NCI-H1694 (cell line): ENCODE measurements at regions not wholly inside any gene's neighbourhood (a gene's known extent, or its start where the extent isn't known, plus 50 kb on each side); places are given as distances from the start of the nearest gene placed in this dataset.

Experiments used
- DNase-seq: peaks from one replicate; lab custom pipeline; 2025; lab: John Stamatoyannopoulos, UW

GRCh38 chr9:81118416-81118815 lies 570.9 kb downstream of the TLE1 start:
- no peak for DNase-seq

GRCh38 chr9:81116340-81117137 lies 572.8 kb downstream of the TLE1 start:
- no peak for DNase-seq

- DNase-seq: no peak
Measured at GRCh38 chr9:81113453-81114124, 575.8 kb downstream of the TLE1 start.

GRCh38 chr9:81112627-81113452 lies 576.5 kb downstream of the TLE1 start:
- DNase-seq: peak; percentile 58

GRCh38 chr9:81108821-81109220 lies 580.5 kb downstream of the TLE1 start:
- DNase-seq: no peak

GRCh38 chr9:81108391-81108790 lies 581.0 kb downstream of the TLE1 start:
- DNase-seq: no peak

GRCh38 chr9:81103597-81104471 lies 585.5 kb downstream of the TLE1 start:
- peak; percentile 16 for DNase-seq

- no peak for DNase-seq
Measured at GRCh38 chr9:81097131-81097847, 592.1 kb downstream of the TLE1 start.

GRCh38 chr9:81096625-81097024 lies 592.7 kb downstream of the TLE1 start:
- DNase-seq: no peak

- no peak for DNase-seq
Measured at GRCh38 chr9:81092057-81092456, 597.3 kb downstream of the TLE1 start.

GRCh38 chr9:81088341-81088740 lies 601.0 kb downstream of the TLE1 start:
- DNase-seq: no peak

GRCh38 chr9:81086416-81086815 lies 602.9 kb downstream of the TLE1 start:
- DNase-seq: no peak

- no peak for DNase-seq
Measured at GRCh38 chr9:81083854-81084512, 605.4 kb downstream of the TLE1 start.

GRCh38 chr9:81083067-81083466 lies 606.3 kb downstream of the TLE1 start:
- no peak for DNase-seq

- DNase-seq: no peak
Measured at GRCh38 chr9:81082221-81082620, 607.1 kb downstream of the TLE1 start.

- no peak for DNase-seq
Measured at GRCh38 chr9:81080900-81081299, 608.4 kb downstream of the TLE1 start.

GRCh38 chr9:81080185-81080584 lies 609.2 kb downstream of the TLE1 start:
- no peak for DNase-seq

- no peak for DNase-seq
Measured at GRCh38 chr9:81079055-81079454, 610.3 kb downstream of the TLE1 start.

GRCh38 chr9:81078555-81078954 lies 610.8 kb downstream of the TLE1 start:
- no peak for DNase-seq

GRCh38 chr9:81077572-81077971 lies 611.8 kb downstream of the TLE1 start:
- no peak for DNase-seq
